ENCODE measurements at regions not wholly inside any gene's neighbourhood (a gene's known extent, or its start where the extent isn't known, plus 50 kb on each side); places are given as distances from the start of the nearest gene placed in this dataset.

DNA sequence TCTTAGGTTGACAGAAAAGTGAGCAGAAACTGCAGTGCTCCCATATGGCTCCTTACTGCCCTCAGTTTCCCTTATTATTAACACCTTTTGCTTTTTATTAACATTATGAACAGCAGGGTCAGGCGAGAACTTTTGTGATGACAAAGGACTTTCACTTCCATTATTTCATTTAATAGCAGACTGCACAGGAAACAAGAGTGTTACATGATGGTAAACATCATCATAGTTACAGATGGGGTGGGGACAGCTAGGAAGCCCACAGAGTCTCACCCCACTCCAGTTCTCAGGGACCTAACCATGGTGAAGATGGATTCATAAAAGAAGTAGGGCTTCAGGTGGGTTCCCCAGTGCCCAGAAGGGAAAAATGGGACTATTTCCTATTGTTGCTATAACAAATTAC, 110.1 kb upstream of the PELI2 start:
- TF ChIP-seq, protein P1, sequence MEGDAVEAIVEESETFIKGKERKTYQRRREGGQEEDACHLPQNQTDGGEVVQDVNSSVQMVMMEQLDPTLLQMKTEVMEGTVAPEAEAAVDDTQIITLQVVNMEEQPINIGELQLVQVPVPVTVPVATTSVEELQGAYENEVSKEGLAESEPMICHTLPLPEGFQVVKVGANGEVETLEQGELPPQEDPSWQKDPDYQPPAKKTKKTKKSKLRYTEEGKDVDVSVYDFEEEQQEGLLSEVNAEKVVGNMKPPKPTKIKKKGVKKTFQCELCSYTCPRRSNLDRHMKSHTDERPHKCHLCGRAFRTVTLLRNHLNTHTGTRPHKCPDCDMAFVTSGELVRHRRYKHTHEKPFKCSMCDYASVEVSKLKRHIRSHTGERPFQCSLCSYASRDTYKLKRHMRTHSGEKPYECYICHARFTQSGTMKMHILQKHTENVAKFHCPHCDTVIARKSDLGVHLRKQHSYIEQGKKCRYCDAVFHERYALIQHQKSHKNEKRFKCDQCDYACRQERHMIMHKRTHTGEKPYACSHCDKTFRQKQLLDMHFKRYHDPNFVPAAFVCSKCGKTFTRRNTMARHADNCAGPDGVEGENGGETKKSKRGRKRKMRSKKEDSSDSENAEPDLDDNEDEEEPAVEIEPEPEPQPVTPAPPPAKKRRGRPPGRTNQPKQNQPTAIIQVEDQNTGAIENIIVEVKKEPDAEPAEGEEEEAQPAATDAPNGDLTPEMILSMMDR (conservative IDR thresholded peaks at IDR 0.05; ENCODE audit: low read depth, low read length) = no peak
- no peak for TF ChIP-seq EZH2 (IDR thresholded peaks at IDR 0.05; ENCODE audit: borderline replicate concordance, low read depth, low read length, poor library complexity, severe bottlenecking)
